GM21367 (cell line): ENCODE measurements at regions not wholly inside any gene's neighbourhood (a gene's known extent, or its start where the extent isn't known, plus 50 kb on each side); places are given as distances from the start of the nearest gene placed in this dataset.
A peak's percentile ranks its signal among the peaks of the same experiment; 100 is the strongest.
"Not testable (repeated sequence)": the region's sequence is repeated elsewhere in the genome, so short reads cannot be mapped to it uniquely, and the experiment has no call there.

Experiments used
- ATAC-seq: cut with Tn5 transposase; IDR thresholded peaks from one replicate; pipeline ENCODE4 v1.9.1; 2021; ENCODE audit not compliant: unreplicated experiment

GRCh38 chr3:177356113-177356512 lies 158.8 kb upstream of the TBL1XR1 start:
- ATAC-seq, result no peak

- no peak for ATAC-seq
Measured at GRCh38 chr3:177356952-177357351, 159.7 kb upstream of the TBL1XR1 start.

GRCh38 chr3:177357352-177358090 lies 160.2 kb upstream of the TBL1XR1 start:
- no peak for ATAC-seq

- ATAC-seq, result peak; percentile 38
Measured at GRCh38 chr3:177358091-177358976, 161.1 kb upstream of the TBL1XR1 start.

GRCh38 chr3:177358977-177359592 lies 161.8 kb upstream of the TBL1XR1 start:
- ATAC-seq, result no peak

GRCh38 chr3:177359593-177360357 lies 162.5 kb upstream of the TBL1XR1 start:
- peak; percentile 77 for ATAC-seq

GRCh38 chr3:177361081-177361938 lies 164.0 kb upstream of the TBL1XR1 start:
- ATAC-seq, result no peak

- ATAC-seq, result no peak
Measured at GRCh38 chr3:177362626-177363025, 165.3 kb upstream of the TBL1XR1 start.

- no peak for ATAC-seq
Measured at GRCh38 chr3:177364236-177364635, 167.0 kb upstream of the TBL1XR1 start.

GRCh38 chr3:177365294-177365693 lies 168.0 kb upstream of the TBL1XR1 start:
- ATAC-seq, result not testable (repeated sequence)

GRCh38 chr3:177367788-177368187 lies 170.5 kb upstream of the TBL1XR1 start:
- no peak for ATAC-seq

GRCh38 chr3:177370246-177370822 lies 173.1 kb upstream of the TBL1XR1 start:
- ATAC-seq, result no peak

GRCh38 chr3:177371146-177371545 lies 173.9 kb upstream of the TBL1XR1 start:
- no peak for ATAC-seq

- no peak for ATAC-seq
Measured at GRCh38 chr3:177371888-177372287, 174.6 kb upstream of the TBL1XR1 start.

- ATAC-seq, result no peak
Measured at GRCh38 chr3:177374323-177374722, 177.0 kb upstream of the TBL1XR1 start.

GRCh38 chr3:177375316-177375715 lies 178.0 kb upstream of the TBL1XR1 start:
- no peak for ATAC-seq

- ATAC-seq, result no peak
Measured at GRCh38 chr3:177377166-177377565, 179.9 kb upstream of the TBL1XR1 start.

GRCh38 chr3:177378168-177378567 lies 180.9 kb upstream of the TBL1XR1 start:
- no peak for ATAC-seq

- ATAC-seq, result no peak
Measured at GRCh38 chr3:177379045-177379444, 181.8 kb upstream of the TBL1XR1 start.

- ATAC-seq, result no peak
Measured at GRCh38 chr3:177381070-177381469, 183.8 kb upstream of the TBL1XR1 start.
